ENCODE measurements at regions not wholly inside any gene's neighbourhood (a gene's known extent, or its start where the extent isn't known, plus 50 kb on each side); places are given as distances from the start of the nearest gene placed in this dataset.

- TF ChIP-seq PATZ1 (CRISPR knock-in tag; IDR thresholded peaks at IDR 0.05; ENCODE audit: borderline replicate concordance) (no peak), SNAI2 (CRISPR knock-in tag; IDR thresholded peaks at IDR 0.05) (no peak), TCF4 (CRISPR knock-in tag; IDR thresholded peaks at IDR 0.05; ENCODE audit: borderline replicate concordance) (no peak), POU6F1 (CRISPR knock-in tag; IDR thresholded peaks at IDR 0.05; ENCODE audit: borderline replicate concordance, low read depth) (no peak), CSDC2 (CRISPR knock-in tag; IDR thresholded peaks at IDR 0.05) (no peak)
- no peak for ATAC-seq
Measured at GRCh38 chr12:20040831-20041230, 327.5 kb upstream of the PDE3A start.

- ATAC-seq: peak; percentile 63
- TF ChIP-seq CSRNP3 (CRISPR knock-in tag; IDR thresholded peaks at IDR 0.05): peak; percentile 80; the same call in 1 of the 2 replicates
- TF ChIP-seq ARNTL (CRISPR knock-in tag; IDR thresholded peaks at IDR 0.05; ENCODE audit: borderline replicate concordance, low read depth): no peak
- peak; percentile 88 for TF ChIP-seq ISL1 (CRISPR knock-in tag; IDR thresholded peaks at IDR 0.05)
- peak; percentile 93 for TF ChIP-seq TCF4 (CRISPR knock-in tag; IDR thresholded peaks at IDR 0.05; ENCODE audit: borderline replicate concordance)
- 0 out of 2 replicates have a peak, but pooled peaks have one; percentile 25 for TF ChIP-seq ESRRG (CRISPR knock-in tag; IDR thresholded peaks at IDR 0.05)
- peak; percentile 34; the same call in 1 of the 2 replicates for TF ChIP-seq TSHZ2 (CRISPR knock-in tag; IDR thresholded peaks at IDR 0.05)
- TF ChIP-seq TOX (CRISPR knock-in tag; IDR thresholded peaks at IDR 0.05; ENCODE audit: borderline replicate concordance): no peak
- TF ChIP-seq, protein P1, sequence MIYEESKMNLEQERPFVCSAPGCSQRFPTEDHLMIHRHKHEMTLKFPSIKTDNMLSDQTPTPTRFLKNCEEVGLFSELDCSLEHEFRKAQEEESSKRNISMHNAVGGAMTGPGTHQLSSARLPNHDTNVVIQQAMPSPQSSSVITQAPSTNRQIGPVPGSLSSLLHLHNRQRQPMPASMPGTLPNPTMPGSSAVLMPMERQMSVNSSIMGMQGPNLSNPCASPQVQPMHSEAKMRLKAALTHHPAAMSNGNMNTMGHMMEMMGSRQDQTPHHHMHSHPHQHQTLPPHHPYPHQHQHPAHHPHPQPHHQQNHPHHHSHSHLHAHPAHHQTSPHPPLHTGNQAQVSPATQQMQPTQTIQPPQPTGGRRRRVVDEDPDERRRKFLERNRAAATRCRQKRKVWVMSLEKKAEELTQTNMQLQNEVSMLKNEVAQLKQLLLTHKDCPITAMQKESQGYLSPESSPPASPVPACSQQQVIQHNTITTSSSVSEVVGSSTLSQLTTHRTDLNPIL (CRISPR knock-in tag; IDR thresholded peaks at IDR 0.05; ENCODE audit: low read depth): 0 out of 2 replicates have a peak, but pooled peaks have one; percentile 27
Measured at GRCh38 chr12:20044351-20044750, 324.0 kb upstream of the PDE3A start.

GRCh38 chr12:20044846-20045245 is 323.5 kb upstream of the PDE3A start:
- ATAC-seq: peak; percentile 37; the same call in 1 of the 3 replicates
- no peak for TF ChIP-seq ESRRG (CRISPR knock-in tag; IDR thresholded peaks at IDR 0.05)
- no peak for TF ChIP-seq PPARA (CRISPR knock-in tag; IDR thresholded peaks at IDR 0.05; ENCODE audit: borderline replicate concordance)
- TF ChIP-seq RARB (CRISPR knock-in tag; IDR thresholded peaks at IDR 0.05): no peak
- TF ChIP-seq TOX (CRISPR knock-in tag; IDR thresholded peaks at IDR 0.05; ENCODE audit: borderline replicate concordance): no peak
- no peak for TF ChIP-seq OSR1 (CRISPR knock-in tag; IDR thresholded peaks at IDR 0.05)
- no peak for TF ChIP-seq ZNF70 (CRISPR knock-in tag; IDR thresholded peaks at IDR 0.05)
- TF ChIP-seq ZFP30 (CRISPR knock-in tag; IDR thresholded peaks at IDR 0.05): no peak
- TF ChIP-seq ZNF8 (CRISPR knock-in tag; IDR thresholded peaks at IDR 0.05): no peak
- no peak for TF ChIP-seq BACH2 (CRISPR knock-in tag; IDR thresholded peaks at IDR 0.05; ENCODE audit: borderline replicate concordance)
- TF ChIP-seq TSHZ2 (CRISPR knock-in tag; IDR thresholded peaks at IDR 0.05): no peak
- TF ChIP-seq CSDC2 (CRISPR knock-in tag; IDR thresholded peaks at IDR 0.05): no peak
- no peak for TF ChIP-seq ZNF565 (CRISPR knock-in tag; conservative IDR thresholded peaks at IDR 0.05; ENCODE audit: low read depth)
- TF ChIP-seq ZFP3 (CRISPR knock-in tag; IDR thresholded peaks at IDR 0.05): no peak
- no peak for TF ChIP-seq TCF4 (CRISPR knock-in tag; IDR thresholded peaks at IDR 0.05; ENCODE audit: borderline replicate concordance)
- no peak for TF ChIP-seq PATZ1 (CRISPR knock-in tag; IDR thresholded peaks at IDR 0.05; ENCODE audit: borderline replicate concordance)
- TF ChIP-seq, protein P1 (CRISPR knock-in tag; IDR thresholded peaks at IDR 0.05; ENCODE audit: low read depth): no peak
- TF ChIP-seq SNAI2 (CRISPR knock-in tag; IDR thresholded peaks at IDR 0.05): no peak

All from SK-N-SH treated with all-trans-retinoic acid at 6 μM for 48 hours (cell line).